Liver (tissue), 8 donors: ENCODE measurements at regions not wholly inside any gene's neighbourhood (a gene's known extent, or its start where the extent isn't known, plus 50 kb on each side); places are given as distances from the start of the nearest gene placed in this dataset.

ENCODE experiments used
- DNase-seq: peaks from one replicate; pipeline ENCODE4 v3.0.0-alpha.2; 2017; ENCODE audit warnings: low spot score
- H3K27ac ChIP-seq, 2 donors: one replicate each; pipeline ENCODE4 v1.7.0; 2013; ENCODE audit warnings: inconsistent platforms in 2 of 2, low read length in 2 of 2, control low read depth in 1 of 2, low read depth in 1 of 2, mild to moderate bottlenecking in 1 of 2
- H3K27me3 ChIP-seq, 4 donors: one replicate each; pipeline versions ENCODE4 v1.6.1 to v1.7.0; 2013; ENCODE audit warnings: low read length in 3 of 4, inconsistent platforms in 1 of 4, mild to moderate bottlenecking in 1 of 4, moderate library complexity in 1 of 4; ENCODE audit not compliant: control insufficient read depth in 4 of 4, insufficient read depth in 4 of 4
- H3K36me3 ChIP-seq, 4 donors: one replicate each; pipeline versions ENCODE4 v1.6.1 to v1.7.0; 2013; ENCODE audit warnings: low read length in 3 of 4, mild to moderate bottlenecking in 3 of 4, low read depth in 1 of 4, moderate library complexity in 1 of 4; ENCODE audit not compliant: control insufficient read depth in 4 of 4, insufficient read depth in 3 of 4
- H3K4me1 ChIP-seq, 4 donors: one replicate each; pipeline versions ENCODE4 v1.6.1 to v1.7.0; 2013; ENCODE audit warnings: low read length in 3 of 4, mild to moderate bottlenecking in 3 of 4, moderate library complexity in 1 of 4; ENCODE audit not compliant: control insufficient read depth in 4 of 4, insufficient read depth in 4 of 4
- H3K4me3 ChIP-seq, 3 donors: one replicate each; pipeline versions ENCODE4 v1.6.1 to v1.7.0; 2013; ENCODE audit warnings: low read length in 3 of 3, control low read depth in 1 of 3, low read depth in 1 of 3, mild to moderate bottlenecking in 1 of 3
- H3K9ac ChIP-seq, 2 donors: one replicate each; pipeline ENCODE4 v1.7.0; 2013; ENCODE audit warnings: low read length in 2 of 2, mild to moderate bottlenecking in 2 of 2, moderate library complexity in 2 of 2, control low read depth in 1 of 2, low read depth in 1 of 2
- H3K9me3 ChIP-seq, 4 donors: one replicate each; pipeline versions ENCODE4 v1.6.1 to v1.7.0; 2013; ENCODE audit warnings: low read length in 3 of 4; ENCODE audit not compliant: control insufficient read depth in 4 of 4
- CTCF ChIP-seq: fragments of 150-350 bp; IDR thresholded peaks from 2 replicates; pipeline ENCODE4 v1.5.1; 2017; ENCODE audit warnings: improper control_type of control experiment, low read depth, low read length; ENCODE audit not compliant: missing input control
- EGR1 ChIP-seq, 2 donors: IDR thresholded peaks; 2 replicates each; pipeline ENCODE4 v1.6.1; 2016 to 2018; ENCODE audit warnings: antibody characterized with exemption in 2 of 2, low read depth in 2 of 2
- FOXA1 ChIP-seq: IDR thresholded peaks from 2 replicates; pipeline ENCODE4 v1.6.1; 2016; ENCODE audit warnings: antibody characterized with exemption
- FOXA2 ChIP-seq: IDR thresholded peaks from 2 replicates; pipeline ENCODE4 v1.6.1; 2016; ENCODE audit warnings: antibody characterized with exemption
- GABPA ChIP-seq, 2 donors: IDR thresholded peaks in 1 of 2; conservative IDR thresholded peaks in 1 of 2; 2 replicates each; pipeline ENCODE4 v1.6.1; 2016; ENCODE audit warnings: antibody characterized with exemption in 2 of 2, mild to moderate bottlenecking in 1 of 2, moderate library complexity in 1 of 2
- HNF4A ChIP-seq, 2 donors: conservative IDR thresholded peaks; 2 replicates each; pipeline ENCODE4 v1.6.1; 2016; ENCODE audit warnings: antibody characterized with exemption in 2 of 2, mild to moderate bottlenecking in 2 of 2
- HNF4G ChIP-seq: IDR thresholded peaks from 2 replicates; pipeline ENCODE4 v1.6.1; 2016; ENCODE audit warnings: antibody characterized with exemption
- JUND ChIP-seq, 2 donors: IDR thresholded peaks; 2 replicates each; pipeline ENCODE4 v1.6.1; 2016; ENCODE audit warnings: antibody characterized with exemption in 2 of 2
- NR2F2 ChIP-seq: IDR thresholded peaks from 2 replicates; pipeline ENCODE4 v1.6.1; 2016; ENCODE audit warnings: antibody characterized with exemption
- RAD21 ChIP-seq, 2 donors: IDR thresholded peaks; 2 replicates each; pipeline ENCODE4 v1.6.1; 2016; ENCODE audit warnings: antibody characterized with exemption in 2 of 2, mild to moderate bottlenecking in 2 of 2
- REST ChIP-seq: IDR thresholded peaks from 2 replicates; pipeline ENCODE4 v1.6.1; 2016; ENCODE audit warnings: antibody characterized with exemption, mild to moderate bottlenecking
- RXRA ChIP-seq, 2 donors: IDR thresholded peaks; 2 replicates each; pipeline ENCODE4 v1.6.1; 2017 to 2018; ENCODE audit warnings: antibody characterized with exemption in 2 of 2, mild to moderate bottlenecking in 1 of 2
- SP1 ChIP-seq: IDR thresholded peaks from 2 replicates; pipeline ENCODE4 v1.6.1; 2018; ENCODE audit warnings: antibody characterized with exemption, mild to moderate bottlenecking
- TAF1 ChIP-seq: conservative IDR thresholded peaks from 2 replicates; pipeline ENCODE4 v1.6.1; 2016; ENCODE audit warnings: antibody characterized with exemption, mild to moderate bottlenecking
- YY1 ChIP-seq: IDR thresholded peaks from 2 replicates; pipeline ENCODE4 v1.6.1; 2016; ENCODE audit warnings: antibody characterized with exemption, mild to moderate bottlenecking
- whole genome bisulfite sequencing: extraction: QIAGEN DNeasy Blood & Tissue Kit; methylation state at CpG from one replicate; pipeline ENCODE4 v1.1.7; 2013; 5-methylcytosine and 5-hydroxymethylcytosine counted together
- TF ChIP-seq, protein P1 (sequence below): IDR thresholded peaks from 2 replicates; pipeline ENCODE4 v1.6.1; 2016; ENCODE audit warnings: antibody characterized with exemption
- TF ChIP-seq, protein P2 (sequence below): IDR thresholded peaks from 2 replicates; pipeline ENCODE4 v1.6.1; 2016; ENCODE audit warnings: antibody characterized with exemption
- TF ChIP-seq, protein P3 (sequence below): IDR thresholded peaks from 2 replicates; pipeline ENCODE4 v1.6.1; 2016; ENCODE audit warnings: antibody characterized with exemption
- donor health status: healthy.
- donor health status: healthy.
- donor health status: healthy.
- donor health status: healthy.
- donor health status: healthy.

DNA sequence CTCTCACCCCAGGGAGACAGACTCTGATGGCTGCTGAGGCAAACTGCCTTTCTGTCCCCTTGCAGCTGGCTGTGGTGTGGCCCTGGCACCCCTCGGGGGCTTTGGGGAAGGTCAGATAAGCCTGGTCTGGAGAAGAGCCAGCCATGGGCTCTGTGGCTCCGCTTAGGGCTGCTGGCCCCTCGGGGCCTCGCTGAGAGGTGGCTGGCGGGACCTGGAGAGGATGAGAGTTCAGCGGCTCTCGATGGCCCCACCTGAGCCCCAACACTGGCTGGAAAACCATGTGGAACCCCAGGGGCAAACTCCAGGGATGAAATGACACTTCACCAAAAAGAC, 56.1 kb upstream of the ASAP2 start:
- no peak for DNase-seq
- WGBS, result 94% methylated on average over 7 of the region's 7 CpGs
- TF ChIP-seq GABPA (IDR thresholded peaks at IDR 0.05 in 1 of 2, conservative IDR thresholded peaks at IDR 0.05 in 1 of 2) (no peak), EGR1 (IDR thresholded peaks at IDR 0.05; ENCODE audit: low read depth in 2 of 2) (no peak), SP1 (no peak)
- Histone ChIP-seq H3K9me3 (peaks cover 0 to 2% (median 0%) of the 10 kb centered on the region in 4 donors), H3K36me3 (no peaks in the 10 kb centered on the region), H3K27ac (no peak overlapping the region), H3K27me3 (no peaks in the 10 kb centered on the region), H3K4me3 (no peak overlapping the region), H3K4me1 (no peaks in the 10 kb centered on the region), H3K9ac (no peak overlapping the region)

DNA sequence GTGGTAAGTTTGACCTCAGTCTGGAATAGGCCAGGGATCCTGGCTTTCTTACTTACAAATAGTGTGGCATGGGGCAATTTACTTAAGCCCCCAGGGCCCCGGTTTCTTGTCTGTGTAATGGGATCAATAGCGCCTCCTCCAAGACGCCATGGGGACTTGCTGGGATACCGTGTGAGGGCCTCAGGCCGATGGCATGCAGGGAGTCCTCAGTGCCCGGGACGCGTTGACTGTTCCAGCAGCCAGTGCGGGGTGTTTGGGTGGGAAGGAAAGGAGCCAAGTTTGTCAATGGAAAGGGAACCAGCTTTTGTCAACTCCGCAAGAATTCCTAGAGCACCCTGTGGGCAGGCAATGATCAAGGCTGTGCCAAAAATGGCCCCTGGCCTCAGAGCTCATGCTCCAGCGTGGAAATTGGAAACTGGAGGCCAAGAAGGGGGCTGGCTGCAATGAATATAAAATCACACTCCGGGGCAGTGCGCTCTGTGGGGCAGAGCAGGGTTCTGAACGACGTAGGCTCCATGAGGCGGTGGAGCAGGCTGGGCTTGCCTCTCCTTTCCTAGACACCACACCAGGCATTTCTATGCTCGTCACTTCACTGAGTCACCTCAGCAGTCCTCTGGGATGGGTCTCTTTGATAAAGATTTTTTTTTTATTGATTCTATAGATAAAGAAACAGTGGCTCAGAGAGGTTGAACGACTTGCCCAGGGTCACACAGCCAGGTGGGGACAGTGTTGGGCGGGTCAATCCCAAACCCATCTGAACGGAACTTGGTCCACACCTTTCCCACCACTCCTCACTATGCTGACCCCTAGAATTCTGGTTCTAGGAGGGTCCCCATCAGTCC, 56.7 kb upstream of the ASAP2 start:
- DNase-seq, result no peak
- H3K27ac ChIP-seq, result no peak overlapping the region
- TF ChIP-seq RXRA (IDR thresholded peaks at IDR 0.05) (no peak), SP1 (no peak), HNF4A (conservative IDR thresholded peaks at IDR 0.05) (no peak), YY1 (no peak), FOXA1 (no peak), FOXA2 (no peak), HNF4G (no peak), CTCF (no peak), EGR1 (IDR thresholded peaks at IDR 0.05; ENCODE audit: low read depth in 2 of 2) (no peak), REST (no peak), GABPA (IDR thresholded peaks at IDR 0.05 in 1 of 2, conservative IDR thresholded peaks at IDR 0.05 in 1 of 2) (no peak), TAF1 (no peak), JUND (IDR thresholded peaks at IDR 0.05) (no peak), NR2F2 (no peak), RAD21 (IDR thresholded peaks at IDR 0.05) (no peak)
- TF ChIP-seq, protein P1, sequence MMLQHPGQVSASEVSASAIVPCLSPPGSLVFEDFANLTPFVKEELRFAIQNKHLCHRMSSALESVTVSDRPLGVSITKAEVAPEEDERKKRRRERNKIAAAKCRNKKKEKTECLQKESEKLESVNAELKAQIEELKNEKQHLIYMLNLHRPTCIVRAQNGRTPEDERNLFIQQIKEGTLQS, result no peak
- TF ChIP-seq, protein P2, sequence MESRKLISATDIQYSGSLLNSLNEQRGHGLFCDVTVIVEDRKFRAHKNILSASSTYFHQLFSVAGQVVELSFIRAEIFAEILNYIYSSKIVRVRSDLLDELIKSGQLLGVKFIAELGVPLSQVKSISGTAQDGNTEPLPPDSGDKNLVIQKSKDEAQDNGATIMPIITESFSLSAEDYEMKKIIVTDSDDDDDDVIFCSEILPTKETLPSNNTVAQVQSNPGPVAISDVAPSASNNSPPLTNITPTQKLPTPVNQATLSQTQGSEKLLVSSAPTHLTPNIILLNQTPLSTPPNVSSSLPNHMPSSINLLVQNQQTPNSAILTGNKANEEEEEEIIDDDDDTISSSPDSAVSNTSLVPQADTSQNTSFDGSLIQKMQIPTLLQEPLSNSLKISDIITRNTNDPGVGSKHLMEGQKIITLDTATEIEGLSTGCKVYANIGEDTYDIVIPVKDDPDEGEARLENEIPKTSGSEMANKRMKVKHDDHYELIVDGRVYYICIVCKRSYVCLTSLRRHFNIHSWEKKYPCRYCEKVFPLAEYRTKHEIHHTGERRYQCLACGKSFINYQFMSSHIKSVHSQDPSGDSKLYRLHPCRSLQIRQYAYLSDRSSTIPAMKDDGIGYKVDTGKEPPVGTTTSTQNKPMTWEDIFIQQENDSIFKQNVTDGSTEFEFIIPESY, result no peak
- TF ChIP-seq, protein P3, sequence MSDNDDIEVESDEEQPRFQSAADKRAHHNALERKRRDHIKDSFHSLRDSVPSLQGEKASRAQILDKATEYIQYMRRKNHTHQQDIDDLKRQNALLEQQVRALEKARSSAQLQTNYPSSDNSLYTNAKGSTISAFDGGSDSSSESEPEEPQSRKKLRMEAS, result no peak
- no peaks in the 10 kb centered on the region for H3K27me3 ChIP-seq
- H3K9ac ChIP-seq, result no peak overlapping the region
- H3K36me3 ChIP-seq, result no peaks in the 10 kb centered on the region
- 93% methylated on average over 20 of the region's 20 CpGs for WGBS
- H3K4me1 ChIP-seq, result peaks cover 0 to 2% (median 0%) of the 10 kb centered on the region in 4 donors
- peaks cover 0 to 2% (median 0%) of the 10 kb centered on the region in 4 donors for H3K9me3 ChIP-seq
- H3K4me3 ChIP-seq, result no peak overlapping the region
